Ishikawa (cell line): ENCODE measurements at regions not wholly inside any gene's neighbourhood (a gene's known extent, or its start where the extent isn't known, plus 50 kb on each side); places are given as distances from the start of the nearest gene placed in this dataset.

Experiments used
- CEBPB ChIP-seq: IDR thresholded peaks from 2 replicates; pipeline ENCODE4 v1.6.1; 2012
- EGR1 ChIP-seq: IDR thresholded peaks from 2 replicates; pipeline ENCODE4 v1.6.1; 2012
- EP300 ChIP-seq: IDR thresholded peaks from 2 replicates; pipeline ENCODE4 v1.6.1; 2012; ENCODE audit warnings: borderline replicate concordance
- MAX ChIP-seq: IDR thresholded peaks from 2 replicates; pipeline ENCODE4 v1.6.1; 2012
- NFIC ChIP-seq: IDR thresholded peaks from 2 replicates; pipeline ENCODE4 v1.6.1; 2012
- RAD21 ChIP-seq: IDR thresholded peaks from 2 replicates; pipeline ENCODE4 v1.6.1; 2012; ENCODE audit warnings: low read depth
- TAF1 ChIP-seq: IDR thresholded peaks from 2 replicates; pipeline ENCODE4 v1.6.1; 2012; ENCODE audit warnings: low read depth, mild to moderate bottlenecking

GRCh38 chr16:17050468-17050867, 420.3 kb downstream of the XYLT1 start:
- TF ChIP-seq CEBPB (no peak), RAD21 (no peak), NFIC (no peak), EP300 (no peak), TAF1 (no peak), MAX (no peak), EGR1 (no peak)
